Urinary bladder (tissue), 3 donors: ENCODE measurements at regions not wholly inside any gene's neighbourhood (a gene's known extent, or its start where the extent isn't known, plus 50 kb on each side); places are given as distances from the start of the nearest gene placed in this dataset.

ENCODE experiments used
- DNase-seq: peaks from one replicate; pipeline ENCODE4 v3.0.0-alpha.2; 2015; ENCODE audit errors: extremely low spot score
- H3K27ac ChIP-seq: one replicate; pipeline ENCODE4 v1.5.1; 2013; ENCODE audit warnings: low read depth, mild to moderate bottlenecking, moderate library complexity
- H3K36me3 ChIP-seq: one replicate; pipeline ENCODE4 v1.6.1; 2013; ENCODE audit warnings: mild to moderate bottlenecking, moderate library complexity; ENCODE audit not compliant: insufficient read depth
- H3K4me1 ChIP-seq: one replicate; pipeline ENCODE4 v1.6.1; 2013; ENCODE audit warnings: mild to moderate bottlenecking, moderate library complexity; ENCODE audit not compliant: insufficient read depth
- H3K4me3 ChIP-seq: one replicate; pipeline ENCODE4 v1.5.1; 2013; ENCODE audit warnings: low read depth, low read length
- WGBS: extraction: QIAGEN DNeasy Blood & Tissue Kit; methylation state at CpG from one replicate; pipeline ENCODE4 v1.1.7; 2013; 5-methylcytosine and 5-hydroxymethylcytosine counted together
- donor health status: healthy with polysubstance abuse.
- donor health status: healthy.

GRCh38 chr10:44674536-44675386, 236.4 kb upstream of the TMEM72 start:
- DNase-seq = no peak
- 46% methylated on average over 6 of the region's 6 CpGs for WGBS
- H3K27ac ChIP-seq = no peak overlapping the region

GRCh38 chr10:44675387-44675874, 235.7 kb upstream of the TMEM72 start:
- Histone ChIP-seq H3K36me3 (no peaks in the 10 kb centered on the region), H3K27ac (no peak overlapping the region)

More at GRCh38 chr10:44674536-44675386, 236.4 kb upstream of the TMEM72 start:
- no peaks in the 10 kb centered on the region for H3K36me3 ChIP-seq
- no peaks in the 10 kb centered on the region for H3K4me1 ChIP-seq
- no peak overlapping the region for H3K4me3 ChIP-seq

GRCh38 chr10:44680764-44681163, 230.4 kb upstream of the TMEM72 start:
- H3K27ac ChIP-seq = no peak overlapping the region
- no peak overlapping the region for H3K4me3 ChIP-seq
- 90% methylated on average over 6 of the region's 6 CpGs for WGBS
- no peaks in the 10 kb centered on the region for H3K4me1 ChIP-seq
- H3K36me3 ChIP-seq = no peaks in the 10 kb centered on the region
- DNase-seq = no peak

More at GRCh38 chr10:44675387-44675874, 235.7 kb upstream of the TMEM72 start:
- 72% methylated on average over 2 of the region's 2 CpGs for WGBS
- H3K4me3 ChIP-seq = no peak overlapping the region
- no peak for DNase-seq
- no peaks in the 10 kb centered on the region for H3K4me1 ChIP-seq

GRCh38 chr10:44682507-44682906, 228.6 kb upstream of the TMEM72 start:
- Histone ChIP-seq H3K27ac (no peak overlapping the region), H3K36me3 (no peaks in the 10 kb centered on the region), H3K4me3 (no peak overlapping the region), H3K4me1 (no peaks in the 10 kb centered on the region)
- DNase-seq = no peak
- 91% methylated on average over 7 of the region's 7 CpGs for WGBS

GRCh38 chr10:44684661-44685060, 226.5 kb upstream of the TMEM72 start:
- no peak for DNase-seq

GRCh38 chr10:44685220-44685619, 225.9 kb upstream of the TMEM72 start:
- 82% methylated on average over 6 of the region's 6 CpGs for WGBS
- DNase-seq = no peak
- Histone ChIP-seq H3K4me1 (no peaks in the 10 kb centered on the region), H3K36me3 (no peaks in the 10 kb centered on the region), H3K27ac (no peak overlapping the region), H3K4me3 (no peak overlapping the region)

More at GRCh38 chr10:44684661-44685060, 226.5 kb upstream of the TMEM72 start:
- Histone ChIP-seq H3K4me3 (no peak overlapping the region), H3K27ac (no peak overlapping the region), H3K4me1 (no peaks in the 10 kb centered on the region), H3K36me3 (no peaks in the 10 kb centered on the region)
- WGBS = 92% methylated on average over 2 of the region's 2 CpGs

- Histone ChIP-seq H3K4me1 (no peaks in the 10 kb centered on the region), H3K27ac (no peak overlapping the region), H3K4me3 (no peak overlapping the region), H3K36me3 (no peaks in the 10 kb centered on the region)
- DNase-seq = no peak
- WGBS = 77% methylated on average over 2 of the region's 2 CpGs
Observed at GRCh38 chr10:44685747-44686146, 225.4 kb upstream of the TMEM72 start.

- H3K36me3 ChIP-seq = no peaks in the 10 kb centered on the region
- no peak overlapping the region for H3K4me3 ChIP-seq
- no peak for DNase-seq
- H3K4me1 ChIP-seq = no peaks in the 10 kb centered on the region
- no peak overlapping the region for H3K27ac ChIP-seq
- 82% methylated on average over 2 of the region's 2 CpGs for WGBS
Observed at GRCh38 chr10:44689368-44689767, 221.8 kb upstream of the TMEM72 start.

GRCh38 chr10:44696496-44696895, 214.6 kb upstream of the TMEM72 start:
- H3K36me3 ChIP-seq = no peaks in the 10 kb centered on the region
- DNase-seq = no peak
- no peak overlapping the region for H3K27ac ChIP-seq
- no peak overlapping the region for H3K4me3 ChIP-seq
- H3K4me1 ChIP-seq = no peaks in the 10 kb centered on the region
- 58% methylated on average over 6 of the region's 6 CpGs for WGBS

GRCh38 chr10:44697116-44697515, 214.0 kb upstream of the TMEM72 start:
- Histone ChIP-seq H3K4me1 (no peaks in the 10 kb centered on the region), H3K4me3 (no peak overlapping the region), H3K36me3 (no peaks in the 10 kb centered on the region), H3K27ac (no peak overlapping the region)
- no peak for DNase-seq
- 52% methylated on average over 2 of the region's 2 CpGs for WGBS

GRCh38 chr10:44702531-44702930, 208.6 kb upstream of the TMEM72 start:
- no peak overlapping the region for H3K4me3 ChIP-seq
- H3K4me1 ChIP-seq = no peaks in the 10 kb centered on the region
- H3K27ac ChIP-seq = no peak overlapping the region
- DNase-seq = no peak
- H3K36me3 ChIP-seq = no peaks in the 10 kb centered on the region
- 89% methylated on average over 1 of the region's 1 CpG for whole genome bisulfite sequencing

GRCh38 chr10:44703241-44704155, 207.6 kb upstream of the TMEM72 start:
- Histone ChIP-seq H3K36me3 (no peaks in the 10 kb centered on the region), H3K4me1 (no peaks in the 10 kb centered on the region), H3K4me3 (no peak overlapping the region), H3K27ac (no peak overlapping the region)
- DNase-seq = no peak
- WGBS = 85% methylated on average over 6 of the region's 6 CpGs

- WGBS = 89% methylated on average over 1 of the region's 1 CpG
- no peaks in the 10 kb centered on the region for H3K4me1 ChIP-seq
- H3K4me3 ChIP-seq = no peak overlapping the region
- no peak overlapping the region for H3K27ac ChIP-seq
- H3K36me3 ChIP-seq = no peaks in the 10 kb centered on the region
- no peak for DNase-seq
Observed at GRCh38 chr10:44704616-44705015, 206.5 kb upstream of the TMEM72 start.

GRCh38 chr10:44706745-44707144, 204.4 kb upstream of the TMEM72 start:
- Histone ChIP-seq H3K4me3 (no peak overlapping the region), H3K36me3 (no peaks in the 10 kb centered on the region), H3K27ac (no peak overlapping the region), H3K4me1 (no peaks in the 10 kb centered on the region)
- DNase-seq = no peak
